Ishikawa (cell line): ENCODE measurements at regions not wholly inside any gene's neighbourhood (a gene's known extent, or its start where the extent isn't known, plus 50 kb on each side); places are given as distances from the start of the nearest gene placed in this dataset.

Source experiments
- CEBPB ChIP-seq: IDR thresholded peaks from 2 replicates; pipeline ENCODE4 v1.6.1; 2012
- CREB1 ChIP-seq: IDR thresholded peaks from 2 replicates; pipeline ENCODE4 v1.6.1; 2012; ENCODE audit warnings: low read depth
- EGR1 ChIP-seq: IDR thresholded peaks from 2 replicates; pipeline ENCODE4 v1.6.1; 2012
- EP300 ChIP-seq: IDR thresholded peaks from 2 replicates; pipeline ENCODE4 v1.6.1; 2012; ENCODE audit warnings: borderline replicate concordance
- FOXM1 ChIP-seq: IDR thresholded peaks from 2 replicates; pipeline ENCODE4 v1.6.1; 2012; ENCODE audit warnings: low read depth, borderline replicate concordance
- NFIC ChIP-seq: IDR thresholded peaks from 2 replicates; pipeline ENCODE4 v1.6.1; 2012
- RAD21 ChIP-seq: IDR thresholded peaks from 2 replicates; pipeline ENCODE4 v1.6.1; 2012; ENCODE audit warnings: low read depth
- TAF1 ChIP-seq: IDR thresholded peaks from 2 replicates; pipeline ENCODE4 v1.6.1; 2012; ENCODE audit warnings: low read depth, mild to moderate bottlenecking
- TCF12 ChIP-seq: IDR thresholded peaks from 2 replicates; pipeline ENCODE4 v1.6.1; 2012; ENCODE audit warnings: low read depth
- TEAD4 ChIP-seq: IDR thresholded peaks from 2 replicates; pipeline ENCODE4 v1.6.1; 2012
- YY1 ChIP-seq: IDR thresholded peaks from 2 replicates; pipeline ENCODE4 v1.6.1; 2012; ENCODE audit warnings: low read depth
- ZBTB7A ChIP-seq: IDR thresholded peaks from 2 replicates; pipeline ENCODE4 v1.6.1; 2012; ENCODE audit warnings: low read depth
- TF ChIP-seq, protein P1 (sequence below): IDR thresholded peaks from 2 replicates; pipeline ENCODE4 v1.6.1; 2012; ENCODE audit warnings: low read depth, mild to moderate bottlenecking
- TF ChIP-seq, protein P2 (sequence below): IDR thresholded peaks from 2 replicates; pipeline ENCODE4 v1.6.1; 2012
- TF ChIP-seq, protein P3 (sequence below): IDR thresholded peaks from 2 replicates; pipeline ENCODE4 v1.6.1; 2012

DNA sequence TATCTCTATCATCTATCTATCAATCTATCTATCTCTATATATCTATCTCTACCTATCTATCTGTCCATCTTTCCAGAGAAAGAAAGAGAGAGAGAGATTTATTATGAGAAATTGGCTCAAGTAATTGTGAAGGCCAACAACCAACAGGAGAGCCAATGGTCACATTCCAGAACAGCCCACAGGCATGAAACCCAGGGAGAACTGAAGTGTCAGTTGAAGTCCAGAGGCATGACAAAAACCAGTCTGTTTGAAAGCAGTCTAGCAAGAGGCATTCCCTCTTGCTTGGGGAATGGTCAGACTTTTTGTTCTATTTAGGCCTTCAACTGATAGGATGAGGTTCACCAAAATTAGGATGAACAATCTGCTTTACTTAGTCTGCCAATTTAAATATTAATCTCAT, 87.6 kb upstream of the PLCXD3 start:
- no peak for TF ChIP-seq CEBPB
- TF ChIP-seq, protein P1, sequence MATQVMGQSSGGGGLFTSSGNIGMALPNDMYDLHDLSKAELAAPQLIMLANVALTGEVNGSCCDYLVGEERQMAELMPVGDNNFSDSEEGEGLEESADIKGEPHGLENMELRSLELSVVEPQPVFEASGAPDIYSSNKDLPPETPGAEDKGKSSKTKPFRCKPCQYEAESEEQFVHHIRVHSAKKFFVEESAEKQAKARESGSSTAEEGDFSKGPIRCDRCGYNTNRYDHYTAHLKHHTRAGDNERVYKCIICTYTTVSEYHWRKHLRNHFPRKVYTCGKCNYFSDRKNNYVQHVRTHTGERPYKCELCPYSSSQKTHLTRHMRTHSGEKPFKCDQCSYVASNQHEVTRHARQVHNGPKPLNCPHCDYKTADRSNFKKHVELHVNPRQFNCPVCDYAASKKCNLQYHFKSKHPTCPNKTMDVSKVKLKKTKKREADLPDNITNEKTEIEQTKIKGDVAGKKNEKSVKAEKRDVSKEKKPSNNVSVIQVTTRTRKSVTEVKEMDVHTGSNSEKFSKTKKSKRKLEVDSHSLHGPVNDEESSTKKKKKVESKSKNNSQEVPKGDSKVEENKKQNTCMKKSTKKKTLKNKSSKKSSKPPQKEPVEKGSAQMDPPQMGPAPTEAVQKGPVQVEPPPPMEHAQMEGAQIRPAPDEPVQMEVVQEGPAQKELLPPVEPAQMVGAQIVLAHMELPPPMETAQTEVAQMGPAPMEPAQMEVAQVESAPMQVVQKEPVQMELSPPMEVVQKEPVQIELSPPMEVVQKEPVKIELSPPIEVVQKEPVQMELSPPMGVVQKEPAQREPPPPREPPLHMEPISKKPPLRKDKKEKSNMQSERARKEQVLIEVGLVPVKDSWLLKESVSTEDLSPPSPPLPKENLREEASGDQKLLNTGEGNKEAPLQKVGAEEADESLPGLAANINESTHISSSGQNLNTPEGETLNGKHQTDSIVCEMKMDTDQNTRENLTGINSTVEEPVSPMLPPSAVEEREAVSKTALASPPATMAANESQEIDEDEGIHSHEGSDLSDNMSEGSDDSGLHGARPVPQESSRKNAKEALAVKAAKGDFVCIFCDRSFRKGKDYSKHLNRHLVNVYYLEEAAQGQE = no peak
- TF ChIP-seq YY1 = no peak
- no peak for TF ChIP-seq NFIC
- no peak for TF ChIP-seq EGR1
- TF ChIP-seq, protein P2, sequence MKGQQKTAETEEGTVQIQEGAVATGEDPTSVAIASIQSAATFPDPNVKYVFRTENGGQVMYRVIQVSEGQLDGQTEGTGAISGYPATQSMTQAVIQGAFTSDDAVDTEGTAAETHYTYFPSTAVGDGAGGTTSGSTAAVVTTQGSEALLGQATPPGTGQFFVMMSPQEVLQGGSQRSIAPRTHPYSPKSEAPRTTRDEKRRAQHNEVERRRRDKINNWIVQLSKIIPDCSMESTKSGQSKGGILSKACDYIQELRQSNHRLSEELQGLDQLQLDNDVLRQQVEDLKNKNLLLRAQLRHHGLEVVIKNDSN = no peak
- no peak for TF ChIP-seq ZBTB7A
- TF ChIP-seq TAF1 = no peak
- no peak for TF ChIP-seq FOXM1

DNA sequence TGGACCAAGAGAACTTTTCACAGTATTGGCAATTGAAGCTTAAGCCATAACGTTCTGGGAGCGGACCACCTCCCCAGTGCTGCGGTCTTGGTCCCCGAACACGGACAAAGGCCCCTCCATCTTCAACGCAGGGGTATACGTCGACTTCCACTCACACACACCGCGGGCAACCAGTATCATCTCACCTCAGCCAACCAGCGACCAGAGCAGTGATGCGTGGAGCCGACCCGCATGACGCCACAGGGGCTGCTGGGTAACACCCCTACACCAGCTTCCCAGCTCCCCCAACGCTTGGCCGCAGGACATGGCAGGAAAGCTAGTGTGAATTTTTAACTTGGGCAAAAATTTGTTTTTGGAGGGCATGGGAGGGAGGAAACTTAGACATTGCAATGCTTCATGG, 77.3 kb upstream of the PLCXD3 start:
- TF ChIP-seq, protein P2 = no peak
- TF ChIP-seq, protein P1 = no peak
- no peak for TF ChIP-seq TCF12
- no peak for TF ChIP-seq RAD21
- TF ChIP-seq ZBTB7A = no peak
- TF ChIP-seq CREB1 = no peak
- TF ChIP-seq EP300 = no peak
- TF ChIP-seq CEBPB = no peak
- TF ChIP-seq TAF1 = no peak
- no peak for TF ChIP-seq YY1
- no peak for TF ChIP-seq TEAD4

DNA sequence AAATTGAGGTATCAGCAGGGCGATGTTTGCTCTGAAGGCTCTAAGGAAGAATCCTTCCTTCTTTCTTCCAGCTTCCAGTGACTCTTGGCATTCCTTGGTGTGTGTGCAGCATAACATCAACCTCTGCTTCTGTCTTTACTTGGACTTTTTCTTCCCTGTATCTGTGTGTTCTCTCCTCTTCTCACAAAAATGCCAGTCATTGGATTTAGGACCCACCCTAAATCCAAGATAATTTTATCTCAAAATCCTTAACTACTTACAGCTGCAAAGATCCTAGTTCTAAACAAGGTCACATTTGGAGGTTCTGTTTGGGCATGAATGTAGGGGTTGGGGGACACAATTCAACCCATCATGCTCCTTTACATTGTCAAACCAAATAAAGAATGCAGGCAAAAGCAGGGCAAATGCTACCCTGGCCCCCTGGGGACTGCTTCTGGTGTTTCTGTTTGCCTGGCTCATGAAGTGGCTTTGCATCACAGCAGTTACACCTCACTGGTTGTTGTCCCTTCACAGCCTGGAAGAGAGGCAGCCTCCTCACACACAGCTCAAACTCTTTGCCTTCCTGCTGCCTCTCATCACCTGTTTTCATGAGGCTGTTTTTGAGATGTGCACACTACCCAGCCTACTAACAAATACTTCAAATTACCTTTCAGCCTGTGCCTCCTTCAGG, 64.8 kb upstream of the PLCXD3 start:
- TF ChIP-seq TEAD4 (no peak), TAF1 (no peak), TCF12 (no peak), ZBTB7A (no peak), CEBPB (no peak), CREB1 (no peak), FOXM1 (no peak), NFIC (no peak), RAD21 (no peak), EP300 (no peak), EGR1 (no peak), YY1 (no peak)
- TF ChIP-seq, protein P1 = no peak
- TF ChIP-seq, protein P3, sequence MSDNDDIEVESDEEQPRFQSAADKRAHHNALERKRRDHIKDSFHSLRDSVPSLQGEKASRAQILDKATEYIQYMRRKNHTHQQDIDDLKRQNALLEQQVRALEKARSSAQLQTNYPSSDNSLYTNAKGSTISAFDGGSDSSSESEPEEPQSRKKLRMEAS = no peak
- TF ChIP-seq, protein P2 = no peak

DNA sequence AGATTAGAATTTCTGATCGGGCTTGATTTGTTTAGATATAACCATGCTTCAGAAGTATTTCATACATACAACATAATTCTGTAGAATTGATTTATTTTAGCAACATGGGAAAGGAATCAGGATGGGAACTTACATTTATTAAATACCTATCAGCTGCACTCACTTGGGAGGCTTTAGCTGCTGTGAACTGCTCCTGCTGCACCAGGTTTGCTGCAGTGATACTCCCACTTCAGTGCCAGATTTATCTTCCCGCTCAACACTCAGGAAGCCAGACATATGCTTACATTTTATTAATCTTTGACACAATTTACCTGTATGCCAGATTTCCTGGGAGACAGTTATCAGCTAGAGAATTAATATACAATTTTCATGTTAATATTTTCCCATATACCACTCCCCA, 64.0 kb upstream of the PLCXD3 start:
- TF ChIP-seq CEBPB = no peak
- TF ChIP-seq, protein P1 = no peak
